K562 (cell line): ENCODE measurements at regions not wholly inside any gene's neighbourhood (a gene's known extent, or its start where the extent isn't known, plus 50 kb on each side); places are given as distances from the start of the nearest gene placed in this dataset.

Source experiments
- ATAC-seq: fragments of 200-7000 bp; cut with Tn5 transposase; 3 replicates; pipeline ENCODE4 v1.9.1; 2020; ENCODE audit warnings: moderate library complexity
- BruUV-seq: library from RNA; stranded (reverse); fragments of 400-500 nt; replicated peaks from 2 replicates; lab custom pipeline; 2021; lab: Mats Ljungman, UMichigan
- CTCF ChIA-PET: fragments of 300-600 bp; formaldehyde crosslinking; extraction: SDS; loops from one replicate; lab custom pipeline; 2021; ENCODE audit warnings: low intra/inter-chr PET ratio; lab: Yijun Ruan, JAX
- POLR2A ChIA-PET: fragments of 300-600, 350-650 bp; sonication (Branson Sonifier 250); formaldehyde crosslinking; extraction: SDS; loops from one replicate; lab custom pipeline; 2021; ENCODE audit warnings: antibody characterized with exemption, inconsistent platforms; lab: Yijun Ruan, JAX
- DNase-seq, 4 experiments: peaks; one replicate each; pipeline versions ENCODE4 v3.0.0 to v3.0.0-alpha.2; 2011 to 2018; ENCODE audit warnings: low spot score in 3 of 4, mixed read lengths in 3 of 4; ENCODE audit errors: extremely low read depth in 1 of 4
- FAIRE-seq: peaks from 2 replicates; lab custom pipeline; 2011; peaks lifted over from hg19 to GRCh38; lab: Jason Lieb, UNC
- H2AFZ ChIP-seq: 2 replicates; pipeline ENCODE4 v1.6.0; 2011; ENCODE audit warnings: low read depth, low read length, control low read depth, inconsistent platforms
- H3K27ac ChIP-seq: fragments of 200-600 bp; 3 replicates; pipeline ENCODE4 v1.8.0; 2011; ENCODE audit warnings: low read depth, mild to moderate bottlenecking, control low read depth, inconsistent platforms, low read length, moderate library complexity, mixed read lengths; ENCODE audit errors: extremely low read depth
- H3K27me3 ChIP-seq, 2 experiments: fragments of 300-600 bp in 1 of 2; 2 replicates in 1 of 2; 3 replicates in 1 of 2; pipeline versions ENCODE4 v1.6.0 to v1.8.0; 2011; ENCODE audit warnings: inconsistent platforms in 2 of 2, low read length in 2 of 2, mild to moderate bottlenecking in 1 of 2, mixed read lengths in 1 of 2, moderate library complexity in 1 of 2; ENCODE audit not compliant: control insufficient read depth in 2 of 2, insufficient read depth in 2 of 2
- H3K36me3 ChIP-seq: fragments of 300-600 bp; 3 replicates; pipeline ENCODE4 v1.8.0; 2011; ENCODE audit warnings: mild to moderate bottlenecking, low read length, inconsistent platforms; ENCODE audit not compliant: control insufficient read depth, insufficient read depth
- H3K4me1 ChIP-seq, 2 experiments: fragments of 200-600 bp in 1 of 2; replicated peaks in 1 of 2; 2 replicates in 1 of 2; 3 replicates in 1 of 2; pipeline versions ENCODE4 v1.5.1 to v1.8.0; 2011; ENCODE audit warnings: inconsistent platforms in 2 of 2, low read length in 2 of 2, mild to moderate bottlenecking in 1 of 2, mixed read lengths in 1 of 2, moderate library complexity in 1 of 2; ENCODE audit not compliant: control insufficient read depth in 2 of 2, insufficient read depth in 2 of 2
- H3K4me2 ChIP-seq: 2 replicates; pipeline ENCODE4 v1.6.1; 2011; ENCODE audit warnings: low read length, control low read depth, inconsistent platforms, mixed read lengths; ENCODE audit not compliant: insufficient read depth
- H3K4me3 ChIP-seq: fragments of 200-600 bp; sonication (generic), shearing (Covaris generic); 2 replicates; pipeline ENCODE4 v1.5.1; 2016; ENCODE audit warnings: control low read depth, inconsistent platforms
- H3K79me2 ChIP-seq: fragments of 200-600 bp; 3 replicates; pipeline ENCODE4 v1.8.0; 2011; ENCODE audit warnings: low read length, inconsistent platforms; ENCODE audit not compliant: control insufficient read depth, insufficient read depth
- H3K9ac ChIP-seq, 2 experiments: 2 replicates each; pipeline versions ENCODE4 v1.6.0 to v1.6.1; 2011; ENCODE audit warnings: low read depth in 2 of 2, low read length in 2 of 2, control low read depth in 1 of 2, inconsistent platforms in 1 of 2, mild to moderate bottlenecking in 1 of 2, mixed read lengths in 1 of 2; ENCODE audit not compliant: insufficient read depth in 1 of 2
- H3K9me1 ChIP-seq: one replicate; pipeline ENCODE4 v1.6.0; 2011; ENCODE audit warnings: inconsistent platforms, mild to moderate bottlenecking, low read length, moderate library complexity; ENCODE audit not compliant: control insufficient read depth, insufficient read depth
- H3K9me3 ChIP-seq: replicated peaks from 2 replicates; pipeline ENCODE4 v1.5.1; 2011; ENCODE audit warnings: low read depth, low read length, inconsistent platforms; ENCODE audit not compliant: control insufficient read depth, insufficient read depth
- H4K20me1 ChIP-seq: replicated peaks from 2 replicates; pipeline ENCODE4 v1.6.1; 2011; ENCODE audit warnings: low read length, inconsistent platforms, mixed read lengths; ENCODE audit not compliant: control insufficient read depth, insufficient read depth
- CBFA2T3 ChIP-seq: fragments of 450-650 bp; IDR thresholded peaks from 2 replicates; pipeline ENCODE4 v1.6.1; 2017
- E2F5 ChIP-seq: sonication (generic); formaldehyde crosslinking; IDR thresholded peaks from 2 replicates; pipeline ENCODE4 v1.8.0; 2022; ENCODE audit warnings: mild to moderate bottlenecking, missing genetic modification reagents
- NR2C2 ChIP-seq, 2 experiments: fragments of 200-800 bp in 1 of 2; sonication (Bioruptor generic) in 1 of 2; sonication (generic) in 1 of 2; formaldehyde crosslinking in 1 of 2; IDR thresholded peaks; 2 replicates each; pipeline versions ENCODE4 v1.6.1 to v1.8.0; 2016 to 2022; ENCODE audit warnings: mild to moderate bottlenecking in 1 of 2, missing compliant biosample characterization in 1 of 2, missing genetic modification characterization in 1 of 2, missing genetic modification reagents in 1 of 2
- POLR2H ChIP-seq: IDR thresholded peaks from 2 replicates; pipeline ENCODE4 v1.6.1; 2016; ENCODE audit warnings: missing genetic modification characterization, low read depth, mild to moderate bottlenecking, control low read depth, missing compliant biosample characterization, moderate library complexity
- SPI1 ChIP-seq: IDR thresholded peaks from 2 replicates; pipeline ENCODE4 v1.6.1; 2011; ENCODE audit warnings: low read depth, low read length, control low read depth, borderline replicate concordance
- TFAP4 ChIP-seq: sonication (generic); formaldehyde crosslinking; IDR thresholded peaks from 2 replicates; pipeline ENCODE4 v1.8.0; 2022; ENCODE audit warnings: missing genetic modification reagents, mild to moderate bottlenecking, moderate library complexity, borderline replicate concordance
- THRB ChIP-seq: fragments of 450-650 bp; formaldehyde crosslinking; conservative IDR thresholded peaks from 2 replicates; pipeline ENCODE4 v1.4.0; 2022; ENCODE audit warnings: mild to moderate bottlenecking, missing genetic modification characterization
- TOE1 ChIP-seq, 2 experiments: fragments of 450-650 bp in 1 of 2; sonication (generic) in 1 of 2; formaldehyde crosslinking in 1 of 2; IDR thresholded peaks; 2 replicates each; pipeline versions ENCODE4 v1.7.1 to v1.8.0; 2016 to 2022; ENCODE audit warnings: borderline replicate concordance in 2 of 2, mild to moderate bottlenecking in 2 of 2, antibody characterized with exemption in 1 of 2, inconsistent platforms in 1 of 2, low read depth in 1 of 2, missing genetic modification reagents in 1 of 2, moderate library complexity in 1 of 2
- ZFP1 ChIP-seq: fragments of 450-650 bp; formaldehyde crosslinking; IDR thresholded peaks from 2 replicates; pipeline ENCODE4 v1.4.0; 2020; ENCODE audit warnings: mild to moderate bottlenecking, mixed read lengths
- ZNF436 ChIP-seq: fragments of 250-450, 450-650 bp; sonication (Bioruptor Pico); formaldehyde crosslinking; IDR thresholded peaks from 2 replicates; pipeline ENCODE4 v1.7.0; 2020; ENCODE audit warnings: mild to moderate bottlenecking
- ZNF583 ChIP-seq: fragments of 250-450 bp; sonication (Bioruptor Pico); IDR thresholded peaks from 2 replicates; pipeline ENCODE4 v1.4.0; 2020
- WGBS: fragments of 100-300 bp; shearing (Covaris generic); methylation state at CpG from one replicate; pipeline ENCODE4 v1.1.6; 2016; ENCODE audit warnings: low coverage, mixed read lengths; ENCODE audit not compliant: insufficient coverage; ENCODE audit errors: missing lambda C conversion rate; 5-methylcytosine and 5-hydroxymethylcytosine counted together
- in situ Hi-C: fragments of 300-500 bp; cut with MboI; formaldehyde crosslinking; loops from 4 replicates; pipeline ENCODE4 v1.15.0; 2018; ENCODE audit warnings: inconsistent platforms, mixed read lengths
- intact Hi-C: fragments of 100-400 bp; cut with micrococcal nuclease; formaldehyde crosslinking; loops from 2 replicates; pipeline ENCODE4 v1.14.2; 2022

GRCh38 chr20:57094991-57095390 lies 171.4 kb downstream of the BMP7 start (continued):
- TF ChIP-seq NR2C2 (CRISPR knock-in tag; IDR thresholded peaks at IDR 0.05) (no peak), NR2C2 (tag; IDR thresholded peaks at IDR 0.05) (no peak), TFAP4 (no peak), ZFP1 (CRISPR knock-in tag) (no peak), CBFA2T3 (no peak), TOE1 (IDR thresholded peaks at IDR 0.05; ENCODE audit: borderline replicate concordance) (no peak), TOE1 (CRISPR knock-in tag; IDR thresholded peaks at IDR 0.05; ENCODE audit: borderline replicate concordance, low read depth) (no peak), POLR2H (tag) (no peak), ZNF583 (CRISPR knock-in tag) (no peak)

- Histone ChIP-seq H2AFZ (no peak overlapping the region), H3K4me2 (no peak overlapping the region), H3K36me3 (no peaks in the 10 kb centered on the region), H4K20me1 (no peaks in the 10 kb centered on the region), H3K79me2 (no peaks in the 10 kb centered on the region), H3K27me3 (peaks cover 8 to 34% of the 10 kb centered on the region in 2 experiments), H3K9ac (no peak overlapping the region), H3K4me3 (no peak overlapping the region), H3K27ac (no peak overlapping the region), H3K9me1 (no peaks in the 10 kb centered on the region), H3K4me1 (peaks cover 0 to 23% of the 10 kb centered on the region in 2 experiments; a peak in 3 of 5 replicates), H3K9me3 (no peaks in the 10 kb centered on the region)
- no peak for FAIRE-seq
- ChIA-PET POLR2A (interaction anchor here (0.6 to 1.1 kb wide), 2 partner anchors 9 to 117 kb away, joined by 3 to 4 read pairs; no protein-coding TSS in a partner anchor), CTCF (no interaction called here)
- DNase-seq = no peak
- BruUV-seq = no TSS peak
- intact Hi-C loops = no loop called here
- ATAC-seq = no peak
- WGBS = 2% methylated on average over 3 of the region's 3 CpGs
- in situ Hi-C loops = no loop called here
- TF ChIP-seq ZNF436 = 0 out of 2 replicates have a peak, but pooled peaks have one; percentile 13
- no peak for TF ChIP-seq THRB
- no peak for TF ChIP-seq E2F5 (CRISPR knock-in tag)
- no peak for TF ChIP-seq SPI1
Measured at GRCh38 chr20:57095426-57095825, 171.0 kb downstream of the BMP7 start.
